Loucy (cell line): ENCODE measurements at regions not wholly inside any gene's neighbourhood (a gene's known extent, or its start where the extent isn't known, plus 50 kb on each side); places are given as distances from the start of the nearest gene placed in this dataset.

ENCODE experiments used
- CTCF ChIP-seq: fragments of 200-600 bp; sonication (generic); conservative IDR thresholded peaks from 2 replicates; pipeline ENCODE4 v1.5.1; 2014; ENCODE audit warnings: mild to moderate bottlenecking, antibody characterized with exemption, low read length
- EZH2phosphoT487 ChIP-seq: fragments of 200-600 bp; IDR thresholded peaks from 2 replicates; pipeline ENCODE4 v1.6.1; 2018; ENCODE audit warnings: antibody characterized with exemption, mild to moderate bottlenecking, moderate library complexity, borderline replicate concordance

GRCh38 chr14:45610318-45610717, 357.3 kb upstream of the MIS18BP1 start:
- peak; percentile 34 for TF ChIP-seq CTCF
- TF ChIP-seq EZH2phosphoT487, result no peak
